Nephron progenitor cell (in vitro differentiated cells): ENCODE measurements at regions not wholly inside any gene's neighbourhood (a gene's known extent, or its start where the extent isn't known, plus 50 kb on each side); places are given as distances from the start of the nearest gene placed in this dataset.

ENCODE experiments used
- DNase-seq: peaks from one replicate; pipeline ENCODE4 v3.0.0; 2021
- H3K27ac Mint-ChIP-seq: 2 replicates; pipeline ENCODE4 v1.8.0; 2021; ENCODE audit warnings: mild to moderate bottlenecking, moderate library complexity, mixed read lengths
- H3K27me3 Mint-ChIP-seq: 2 replicates; pipeline ENCODE4 v1.8.0; 2021; ENCODE audit warnings: mild to moderate bottlenecking, low read depth, mixed read lengths; ENCODE audit not compliant: poor library complexity
- H3K36me3 Mint-ChIP-seq: 2 replicates; pipeline ENCODE4 v1.8.0; 2021; ENCODE audit warnings: low read depth, mixed read lengths
- H3K4me1 Mint-ChIP-seq: 2 replicates; pipeline ENCODE4 v1.8.0; 2021; ENCODE audit warnings: mixed read lengths
- H3K4me3 Mint-ChIP-seq: 2 replicates; pipeline ENCODE4 v1.8.0; 2021; ENCODE audit warnings: mild to moderate bottlenecking, moderate library complexity, mixed read lengths
- H3K9me3 Mint-ChIP-seq: 2 replicates; pipeline ENCODE4 v1.8.0; 2021; ENCODE audit warnings: mild to moderate bottlenecking, moderate library complexity, mixed read lengths
- TF ChIP-seq, protein P1 (sequence below): fragments of 200-600 bp; sonication (generic); IDR thresholded peaks from 2 replicates; pipeline ENCODE4 v1.5.0; 2021; ENCODE audit warnings: antibody characterized with exemption

DNA sequence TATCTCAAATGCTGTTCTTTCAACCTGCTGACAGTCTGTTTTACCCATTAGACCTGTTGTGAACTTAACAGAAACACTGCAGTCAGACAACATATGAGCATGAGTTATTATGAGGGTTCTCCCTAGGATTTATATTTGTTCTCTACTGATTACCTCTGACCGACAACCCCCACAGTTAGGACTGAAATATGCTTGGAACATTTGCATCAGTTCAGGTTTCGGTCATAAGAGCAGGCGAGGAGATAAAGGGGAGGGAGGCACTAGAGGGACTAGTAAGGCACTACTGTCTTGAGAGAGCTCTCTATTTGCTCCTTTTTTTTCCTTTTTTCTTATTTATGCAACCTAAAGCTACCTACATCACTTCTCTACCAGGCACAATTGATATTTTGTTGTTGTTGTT, 133.2 kb upstream of the REG3G start:
- no peak for DNase-seq
- Mint-ChIP-seq H3K27ac (no peak overlapping the region), H3K27me3 (no peaks in the 10 kb centered on the region), H3K4me3 (no peak overlapping the region), H3K4me1 (peaks cover 11% of the 10 kb centered on the region), H3K9me3 (no peaks in the 10 kb centered on the region), H3K36me3 (no peaks in the 10 kb centered on the region)
- TF ChIP-seq, protein P1, sequence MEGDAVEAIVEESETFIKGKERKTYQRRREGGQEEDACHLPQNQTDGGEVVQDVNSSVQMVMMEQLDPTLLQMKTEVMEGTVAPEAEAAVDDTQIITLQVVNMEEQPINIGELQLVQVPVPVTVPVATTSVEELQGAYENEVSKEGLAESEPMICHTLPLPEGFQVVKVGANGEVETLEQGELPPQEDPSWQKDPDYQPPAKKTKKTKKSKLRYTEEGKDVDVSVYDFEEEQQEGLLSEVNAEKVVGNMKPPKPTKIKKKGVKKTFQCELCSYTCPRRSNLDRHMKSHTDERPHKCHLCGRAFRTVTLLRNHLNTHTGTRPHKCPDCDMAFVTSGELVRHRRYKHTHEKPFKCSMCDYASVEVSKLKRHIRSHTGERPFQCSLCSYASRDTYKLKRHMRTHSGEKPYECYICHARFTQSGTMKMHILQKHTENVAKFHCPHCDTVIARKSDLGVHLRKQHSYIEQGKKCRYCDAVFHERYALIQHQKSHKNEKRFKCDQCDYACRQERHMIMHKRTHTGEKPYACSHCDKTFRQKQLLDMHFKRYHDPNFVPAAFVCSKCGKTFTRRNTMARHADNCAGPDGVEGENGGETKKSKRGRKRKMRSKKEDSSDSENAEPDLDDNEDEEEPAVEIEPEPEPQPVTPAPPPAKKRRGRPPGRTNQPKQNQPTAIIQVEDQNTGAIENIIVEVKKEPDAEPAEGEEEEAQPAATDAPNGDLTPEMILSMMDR: no peak

DNA sequence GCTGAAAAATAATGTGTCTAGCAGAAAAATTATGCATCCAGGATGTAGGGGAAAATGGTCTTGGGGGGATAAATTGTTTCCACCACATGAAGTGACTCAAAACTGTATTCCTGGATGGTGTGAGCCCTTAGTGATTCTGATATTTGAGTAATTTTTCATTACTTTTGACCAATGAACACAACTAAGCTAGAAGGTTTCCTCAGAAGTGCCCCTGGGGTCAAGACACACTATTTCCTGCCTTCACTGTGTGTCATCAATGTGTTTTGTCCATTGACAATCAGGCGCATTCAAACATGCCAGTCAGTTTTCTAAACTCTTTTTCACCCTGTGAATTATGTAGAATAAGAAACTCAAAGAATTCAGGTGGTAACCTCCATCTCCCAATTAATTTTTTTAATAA, 130.5 kb upstream of the REG3G start:
- TF ChIP-seq, protein P1: no peak
- Mint-ChIP-seq H3K36me3 (no peaks in the 10 kb centered on the region), H3K27me3 (no peaks in the 10 kb centered on the region), H3K9me3 (no peaks in the 10 kb centered on the region), H3K4me1 (peaks cover 11% of the 10 kb centered on the region), H3K4me3 (no peak overlapping the region), H3K27ac (no peak overlapping the region)
- DNase-seq: no peak

DNA sequence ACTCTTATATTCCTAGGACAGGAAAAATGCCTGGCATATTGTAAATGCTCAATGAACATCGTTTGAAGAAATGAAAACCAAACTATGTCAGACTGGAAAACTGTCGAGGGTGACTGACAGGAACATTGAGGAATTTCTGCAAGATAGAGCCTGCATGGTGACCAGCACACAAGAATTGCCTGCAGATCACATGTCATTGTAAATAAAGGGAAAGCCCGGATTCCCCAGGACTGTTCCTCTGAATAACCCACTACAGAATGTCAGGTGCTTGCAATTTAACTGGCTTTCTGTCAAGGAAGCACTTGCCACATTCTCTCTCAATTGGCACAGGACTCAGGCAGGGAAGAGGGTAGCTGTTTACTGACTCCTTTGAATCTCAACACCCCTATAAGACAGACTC, 129.0 kb upstream of the REG3G start:
- no peak for DNase-seq
- H3K9me3 Mint-ChIP-seq: no peaks in the 10 kb centered on the region
- peaks cover 11% of the 10 kb centered on the region for H3K4me1 Mint-ChIP-seq
- no peaks in the 10 kb centered on the region for H3K27me3 Mint-ChIP-seq
- TF ChIP-seq, protein P1: no peak
- H3K36me3 Mint-ChIP-seq: no peaks in the 10 kb centered on the region
- H3K4me3 Mint-ChIP-seq: no peak overlapping the region
- no peak overlapping the region for H3K27ac Mint-ChIP-seq

DNA sequence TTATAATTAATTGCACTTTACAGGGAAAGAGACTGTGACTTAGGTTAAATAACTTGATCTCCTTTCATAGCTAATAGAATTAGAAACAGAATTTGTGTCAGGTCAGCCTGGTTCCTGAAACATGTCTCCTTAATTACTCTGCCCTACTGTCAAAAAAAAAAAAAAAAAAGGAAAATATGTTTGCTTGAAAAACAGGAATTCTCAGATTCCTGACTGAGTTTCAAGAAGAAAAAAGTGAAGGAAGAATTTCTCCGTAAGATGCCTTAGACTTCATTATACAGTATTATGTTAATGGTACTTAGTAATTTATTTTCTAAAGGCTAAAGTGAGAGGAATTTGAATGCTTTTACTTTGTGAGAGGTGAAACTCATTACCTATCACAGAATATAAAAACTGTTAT, 118.4 kb upstream of the REG3G start:
- Mint-ChIP-seq H3K4me3 (no peak overlapping the region), H3K4me1 (no peaks in the 10 kb centered on the region), H3K9me3 (no peaks in the 10 kb centered on the region), H3K27me3 (no peaks in the 10 kb centered on the region), H3K27ac (no peak overlapping the region), H3K36me3 (no peaks in the 10 kb centered on the region)
- TF ChIP-seq, protein P1: no peak
- DNase-seq: no peak

DNA sequence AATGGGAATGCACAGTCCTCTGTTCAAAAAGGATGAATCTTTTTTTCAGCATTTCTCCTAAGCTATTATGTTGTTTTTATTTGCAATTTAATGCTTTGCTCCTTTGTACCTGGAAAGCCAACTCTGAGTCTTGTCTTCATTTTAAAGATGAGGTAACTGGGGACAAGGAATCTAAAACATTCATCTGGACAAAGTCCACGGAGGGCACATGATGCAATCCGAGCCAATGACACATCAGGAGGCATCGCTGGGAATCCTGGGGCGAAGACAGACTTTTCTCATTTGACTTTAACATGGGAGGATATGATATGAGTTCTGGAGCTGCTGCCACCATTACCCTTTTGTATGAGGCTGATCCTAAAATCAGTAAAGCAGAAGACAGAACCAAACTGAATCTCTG, 116.5 kb upstream of the REG3G start:
- Mint-ChIP-seq H3K36me3 (no peaks in the 10 kb centered on the region), H3K9me3 (no peaks in the 10 kb centered on the region), H3K27ac (no peak overlapping the region), H3K27me3 (no peaks in the 10 kb centered on the region), H3K4me3 (no peak overlapping the region), H3K4me1 (peaks cover 4% of the 10 kb centered on the region)
- TF ChIP-seq, protein P1: no peak
- no peak for DNase-seq

DNA sequence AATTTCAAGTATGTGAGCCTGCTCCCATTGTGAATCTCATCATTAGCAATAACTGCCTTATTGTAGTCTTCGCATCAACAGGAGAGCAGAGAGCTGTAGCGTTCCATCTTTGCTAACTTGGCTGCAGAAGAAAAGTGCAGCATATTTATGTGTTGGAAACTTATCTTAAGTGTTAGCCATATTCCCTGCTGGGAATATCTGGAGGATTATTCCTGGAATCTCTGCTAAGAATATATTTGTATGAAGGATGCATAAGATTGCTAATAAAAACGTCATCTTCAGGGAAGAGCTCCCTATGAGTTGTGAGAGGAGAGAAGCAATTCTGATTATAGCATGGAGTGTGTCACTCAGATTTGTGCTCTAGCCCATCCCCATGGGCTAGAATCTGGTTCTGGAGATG, 115.1 kb upstream of the REG3G start:
- no peak for DNase-seq
- Mint-ChIP-seq H3K9me3 (no peaks in the 10 kb centered on the region), H3K4me3 (no peak overlapping the region), H3K27ac (no peak overlapping the region), H3K4me1 (peaks cover 4% of the 10 kb centered on the region), H3K27me3 (no peaks in the 10 kb centered on the region), H3K36me3 (no peaks in the 10 kb centered on the region)
- TF ChIP-seq, protein P1: no peak
